DOHH2 (cell line): ENCODE measurements at regions not wholly inside any gene's neighbourhood (a gene's known extent, or its start where the extent isn't known, plus 50 kb on each side); places are given as distances from the start of the nearest gene placed in this dataset.

Experiments
- H3F3A ChIP-seq: fragments of 200-600 bp; sonication (generic), shearing (Covaris generic); 2 replicates; pipeline ENCODE4 v1.6.0; 2016; ENCODE audit warnings: antibody characterized with exemption, mild to moderate bottlenecking; ENCODE audit not compliant: control insufficient read depth, insufficient read depth
- H3K27ac ChIP-seq: fragments of 200-600 bp; sonication (generic); 2 replicates; pipeline ENCODE4 v1.5.1; 2014; ENCODE audit warnings: low read depth, mild to moderate bottlenecking, low read length, moderate library complexity
- H3K27me3 ChIP-seq: fragments of 200-600 bp; sonication (generic); 2 replicates; pipeline ENCODE4 v1.6.1; 2014; ENCODE audit warnings: mild to moderate bottlenecking, low read length, mixed read lengths; ENCODE audit not compliant: control insufficient read depth
- H3K36me3 ChIP-seq: fragments of 200-600 bp; sonication (generic); 2 replicates; pipeline ENCODE4 v1.6.1; 2014; ENCODE audit warnings: mild to moderate bottlenecking, low read length, moderate library complexity, mixed read lengths; ENCODE audit not compliant: control insufficient read depth
- H3K4me1 ChIP-seq: fragments of 200-600 bp; sonication (generic); 2 replicates; pipeline ENCODE4 v1.6.1; 2014; ENCODE audit warnings: mild to moderate bottlenecking, low read length, mixed read lengths; ENCODE audit not compliant: control insufficient read depth
- H3K4me2 ChIP-seq: fragments of 200-600 bp; sonication (generic); 2 replicates; pipeline ENCODE4 v1.6.0; 2014; ENCODE audit warnings: mild to moderate bottlenecking, low read length, moderate library complexity
- H3K4me3 ChIP-seq: fragments of 200-600 bp; sonication (generic); 2 replicates; pipeline ENCODE4 v1.5.1; 2014; ENCODE audit warnings: mild to moderate bottlenecking, low read length, mixed read lengths
- H3K79me2 ChIP-seq: fragments of 200-600 bp; sonication (generic); 2 replicates; pipeline ENCODE4 v1.6.1; 2014; ENCODE audit warnings: mild to moderate bottlenecking, low read length, mixed read lengths; ENCODE audit not compliant: control insufficient read depth
- H3K9me2 ChIP-seq: fragments of 200-600 bp; sonication (generic); replicated peaks from 2 replicates; pipeline ENCODE4 v1.6.1; 2014; ENCODE audit warnings: mild to moderate bottlenecking, low read length, mixed read lengths; ENCODE audit not compliant: control insufficient read depth
- H3K9me3 ChIP-seq: fragments of 200-600 bp; sonication (generic); 2 replicates; pipeline ENCODE4 v1.6.1; 2014; ENCODE audit warnings: antibody characterized with exemption, low read length, mixed read lengths; ENCODE audit not compliant: control insufficient read depth, insufficient read depth
- H4K20me1 ChIP-seq: fragments of 200-600 bp; sonication (generic); 2 replicates; pipeline ENCODE4 v1.6.0; 2014; ENCODE audit warnings: low read depth, mild to moderate bottlenecking, antibody characterized with exemption, low read length, moderate library complexity; ENCODE audit not compliant: control insufficient read depth, insufficient read depth
- CTCF ChIP-seq: fragments of 200-600 bp; sonication (generic); IDR thresholded peaks from one replicate; pipeline ENCODE4 v1.5.1; 2014; ENCODE audit warnings: antibody characterized with exemption, mild to moderate bottlenecking, low read depth, low read length; ENCODE audit not compliant: poor library complexity, severe bottlenecking
- EZH2phosphoT487 ChIP-seq: fragments of 200-600 bp; sonication (generic); IDR thresholded peaks from 2 replicates; pipeline ENCODE4 v1.6.1; 2017; ENCODE audit warnings: borderline replicate concordance, mild to moderate bottlenecking, antibody characterized with exemption, low read length, moderate library complexity, mixed read lengths

DNA sequence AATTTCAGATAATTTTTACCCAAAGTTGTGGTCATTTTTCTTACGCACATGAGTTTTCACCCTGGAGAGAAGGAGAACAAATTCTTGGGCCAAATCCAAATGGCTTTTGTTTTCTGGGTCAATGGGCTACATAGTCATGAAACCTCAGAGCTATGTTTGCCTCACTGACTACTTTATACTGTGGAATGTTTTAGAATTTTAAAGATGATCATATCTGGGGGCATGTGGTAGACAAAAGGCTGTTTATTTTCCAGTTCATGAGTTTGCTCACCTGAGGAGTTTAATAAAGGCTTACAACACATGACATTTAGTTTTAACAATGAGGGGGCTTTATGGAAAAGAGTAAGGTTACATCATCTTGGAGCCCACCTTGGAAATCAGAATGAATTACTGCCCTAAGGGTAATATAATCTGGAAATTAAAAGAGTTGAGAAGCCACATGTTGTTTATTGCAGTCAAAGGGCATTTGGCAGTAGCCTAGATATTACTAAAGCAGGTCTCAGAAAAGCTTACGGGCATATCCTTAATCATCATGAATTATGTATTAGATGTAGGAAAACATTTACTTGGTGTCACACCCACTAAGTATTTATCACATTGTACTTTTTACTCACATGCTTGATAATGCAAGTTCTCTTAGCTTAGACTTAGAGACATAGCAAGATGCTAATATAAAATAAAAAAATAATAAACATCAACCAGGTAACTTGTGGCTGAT, 466.1 kb downstream of the EDEM1 start:
- Histone ChIP-seq H3K9me2 (no peaks in the 10 kb centered on the region), H3K4me2 (no peak overlapping the region), H3K4me1 (no peaks in the 10 kb centered on the region), H3K27me3 (no peaks in the 10 kb centered on the region), H3F3A (no peaks in the 10 kb centered on the region), H3K79me2 (no peaks in the 10 kb centered on the region), H3K36me3 (no peaks in the 10 kb centered on the region), H3K4me3 (no peak overlapping the region), H4K20me1 (no peaks in the 10 kb centered on the region), H3K27ac (no peak overlapping the region), H3K9me3 (no peaks in the 10 kb centered on the region)
- TF ChIP-seq EZH2phosphoT487 (no peak), CTCF (no peak)

GRCh38 chr3:5657106-5657505, 469.6 kb downstream of the EDEM1 start:
- Histone ChIP-seq H3K27ac (no peak overlapping the region), H3K27me3 (no peaks in the 10 kb centered on the region), H3K9me3 (no peaks in the 10 kb centered on the region), H3K79me2 (no peaks in the 10 kb centered on the region), H3K9me2 (no peaks in the 10 kb centered on the region), H3K4me2 (no peak overlapping the region), H3K4me1 (no peaks in the 10 kb centered on the region), H3K4me3 (no peak overlapping the region), H3F3A (no peaks in the 10 kb centered on the region), H4K20me1 (no peaks in the 10 kb centered on the region), H3K36me3 (no peaks in the 10 kb centered on the region)
- no peak for TF ChIP-seq CTCF
- TF ChIP-seq EZH2phosphoT487 = no peak

DNA sequence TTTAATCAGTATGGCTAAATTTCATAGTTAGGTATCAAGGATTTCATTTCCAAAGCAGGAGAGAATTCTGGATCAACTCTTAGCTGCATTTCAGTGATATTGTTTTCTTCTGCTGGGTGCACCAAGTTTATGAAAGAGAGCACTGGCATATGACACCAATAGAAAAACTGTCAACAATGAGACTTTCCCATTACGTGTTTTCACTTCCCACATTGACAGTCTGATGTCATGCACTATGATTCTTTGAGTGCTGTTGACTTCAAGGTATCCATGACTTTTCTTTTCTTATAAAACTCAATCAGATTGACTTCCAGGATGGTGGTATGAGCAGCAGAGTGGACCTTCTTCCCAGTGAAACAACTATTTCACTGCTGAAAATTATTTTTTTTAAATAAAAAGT, 476.1 kb downstream of the EDEM1 start:
- no peaks in the 10 kb centered on the region for H4K20me1 ChIP-seq
- H3K36me3 ChIP-seq = no peaks in the 10 kb centered on the region
- H3K4me2 ChIP-seq = no peak overlapping the region
- H3F3A ChIP-seq = no peaks in the 10 kb centered on the region
- TF ChIP-seq EZH2phosphoT487 = no peak
- TF ChIP-seq CTCF = no peak
- H3K79me2 ChIP-seq = no peaks in the 10 kb centered on the region
- no peak overlapping the region for H3K27ac ChIP-seq
- no peaks in the 10 kb centered on the region for H3K27me3 ChIP-seq
- H3K4me1 ChIP-seq = no peaks in the 10 kb centered on the region
- no peak overlapping the region for H3K4me3 ChIP-seq
- H3K9me2 ChIP-seq = no peaks in the 10 kb centered on the region
- no peaks in the 10 kb centered on the region for H3K9me3 ChIP-seq
